Lung (tissue), 11 donors: ENCODE measurements at regions not wholly inside any gene's neighbourhood (a gene's known extent, or its start where the extent isn't known, plus 50 kb on each side); places are given as distances from the start of the nearest gene placed in this dataset.

ENCODE experiments used
- ATAC-seq: fragments of 200-7000 bp; cut with Tn5 transposase; one replicate; pipeline ENCODE4 v1.9.1; 2020; ENCODE audit warnings: moderate number of reproducible peaks; ENCODE audit not compliant: insufficient read depth, low FRiP score
- DNase-seq, 3 donors: peaks; one replicate each; pipeline ENCODE4 v3.0.0-alpha.2; 2013 to 2017
- H3K27ac ChIP-seq, 2 donors: one replicate each; pipeline ENCODE4 v1.5.1; 2013; ENCODE audit warnings: mild to moderate bottlenecking in 2 of 2, moderate library complexity in 2 of 2, control low read depth in 1 of 2, inconsistent platforms in 1 of 2, low read depth in 1 of 2, low read length in 1 of 2
- H3K27me3 ChIP-seq, 3 donors: one replicate each; pipeline ENCODE4 v1.5.1; 2013; ENCODE audit warnings: low read length in 2 of 3; ENCODE audit not compliant: control insufficient read depth in 3 of 3, insufficient read depth in 3 of 3
- H3K36me3 ChIP-seq, 4 donors: one replicate each; pipeline ENCODE4 v1.5.1; 2013; ENCODE audit warnings: low read length in 4 of 4, mild to moderate bottlenecking in 1 of 4, moderate library complexity in 1 of 4; ENCODE audit not compliant: control insufficient read depth in 4 of 4, insufficient read depth in 4 of 4
- H3K4me1 ChIP-seq, 5 donors: one replicate each; pipeline ENCODE4 v1.5.1; 2013; ENCODE audit warnings: low read length in 5 of 5, mild to moderate bottlenecking in 2 of 5, moderate library complexity in 1 of 5; ENCODE audit not compliant: control insufficient read depth in 5 of 5, insufficient read depth in 5 of 5
- H3K4me3 ChIP-seq: one replicate; pipeline ENCODE4 v1.5.1; 2013; ENCODE audit warnings: mild to moderate bottlenecking, control low read depth, moderate library complexity
- H3K9ac ChIP-seq, 2 donors: one replicate each; pipeline ENCODE4 v1.5.1; 2013; ENCODE audit warnings: low read length in 2 of 2, control low read depth in 1 of 2; ENCODE audit not compliant: insufficient read depth in 1 of 2
- H3K9me3 ChIP-seq, 4 donors: one replicate each; pipeline ENCODE4 v1.5.1; 2013; ENCODE audit warnings: low read length in 3 of 4, mild to moderate bottlenecking in 1 of 4, moderate library complexity in 1 of 4; ENCODE audit not compliant: control insufficient read depth in 4 of 4, insufficient read depth in 3 of 4
- CTCF ChIP-seq: IDR thresholded peaks from 2 replicates; pipeline ENCODE4 v1.5.1; 2012; ENCODE audit warnings: mild to moderate bottlenecking; ENCODE audit errors: control extremely low read depth, extremely low read depth
- WGBS, 2 donors: extraction: QIAGEN DNeasy Blood & Tissue Kit; methylation state at CpG; one replicate each; pipeline ENCODE4 v1.1.7; 2013; 5-methylcytosine and 5-hydroxymethylcytosine counted together
- donor health status: control.
- donor health status: control.
- donor health status: Bipolar disorder and iron deficiency.
- donor health status: healthy.
- donor health status: DM: yes; HTN: yes; CAD: no.

GRCh38 chr20:56933331-56933698, 304.2 kb downstream of the TFAP2C start:
- Histone ChIP-seq H3K9me3 (peaks cover 0 to 6% (median 0%) of the 10 kb centered on the region in 4 donors), H3K27me3 (peaks cover 2 to 33% (median 30%) of the 10 kb centered on the region in 3 donors), H3K4me1 (no peaks in the 10 kb centered on the region), H3K9ac (no peak overlapping the region), H3K27ac (no peak overlapping the region), H3K4me3 (no peak overlapping the region), H3K36me3 (no peaks in the 10 kb centered on the region)
- no peak for TF ChIP-seq CTCF
- no peak for DNase-seq
- 75 to 82% methylated on average over 3 of the region's 3 CpGs for WGBS, 2 donors
- no peak for ATAC-seq

DNA sequence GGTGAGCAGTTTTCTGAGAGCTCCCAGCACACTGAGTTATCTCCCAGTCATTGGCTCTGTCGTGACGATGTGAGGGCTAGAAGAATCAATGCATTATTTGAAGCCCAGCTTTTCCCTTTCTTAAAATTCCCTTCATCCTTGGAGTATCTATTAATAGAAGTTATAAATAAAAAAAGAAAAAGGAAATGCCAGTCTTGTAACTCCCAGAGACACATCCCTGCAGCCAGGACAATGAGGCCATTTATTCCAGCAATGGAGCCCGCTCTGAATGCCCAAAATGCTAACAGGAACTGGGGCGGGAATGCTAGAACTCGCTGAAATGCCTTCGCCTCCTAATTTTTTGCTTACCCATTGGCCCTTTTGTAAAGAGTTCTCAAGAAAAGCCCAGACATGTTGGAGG, 305.8 kb downstream of the TFAP2C start:
- H3K4me1 ChIP-seq = no peaks in the 10 kb centered on the region
- H3K36me3 ChIP-seq = no peaks in the 10 kb centered on the region
- WGBS, 2 donors = 52 to 59% methylated on average over 6 of the region's 6 CpGs
- H3K27me3 ChIP-seq = peaks cover 2 to 26% (median 15%) of the 10 kb centered on the region in 3 donors
- DNase-seq (no peak), ATAC-seq (no peak)
- H3K9me3 ChIP-seq = peaks cover 0 to 6% (median 0%) of the 10 kb centered on the region in 4 donors
- no peak overlapping the region for H3K27ac ChIP-seq
- no peak for TF ChIP-seq CTCF
- H3K4me3 ChIP-seq = no peak overlapping the region
- H3K9ac ChIP-seq = no peak overlapping the region

- H3K9ac ChIP-seq = no peak overlapping the region
- DNase-seq (no peak), ATAC-seq (no peak)
- H3K36me3 ChIP-seq = no peaks in the 10 kb centered on the region
- TF ChIP-seq CTCF = no peak
- H3K9me3 ChIP-seq = no peaks in the 10 kb centered on the region
- peaks cover 0 to 11% (median 0%) of the 10 kb centered on the region in 3 donors for H3K27me3 ChIP-seq
- no peak overlapping the region for H3K27ac ChIP-seq
- H3K4me3 ChIP-seq = no peak overlapping the region
- peaks cover 0 to 17% (median 0%) of the 10 kb centered on the region in 5 donors for H3K4me1 ChIP-seq
Observed at GRCh38 chr20:56940466-56940865, 311.4 kb downstream of the TFAP2C start.

- TF ChIP-seq CTCF = no peak
- 79 to 83% methylated on average over 8 of the region's 8 CpGs for WGBS, 2 donors
Observed at GRCh38 chr20:56941101-56941686, 312.1 kb downstream of the TFAP2C start.

More at GRCh38 chr20:56941101-56941686, 312.1 kb downstream of the TFAP2C start:
- H3K4me3 ChIP-seq = no peak overlapping the region
- H3K27ac ChIP-seq = no peak overlapping the region
- peak in 2 of 3 donors; percentile 12 to 25 for DNase-seq
- no peak for ATAC-seq
- H3K27me3 ChIP-seq = peaks cover 0 to 13% (median 3%) of the 10 kb centered on the region in 3 donors
- H3K36me3 ChIP-seq = no peaks in the 10 kb centered on the region
- peaks cover 0 to 17% (median 0%) of the 10 kb centered on the region in 5 donors for H3K4me1 ChIP-seq
- no peaks in the 10 kb centered on the region for H3K9me3 ChIP-seq
- no peak overlapping the region for H3K9ac ChIP-seq
